ENCODE measurements at regions not wholly inside any gene's neighbourhood (a gene's known extent, or its start where the extent isn't known, plus 50 kb on each side); places are given as distances from the start of the nearest gene placed in this dataset.
A peak's percentile ranks its signal among the peaks of the same experiment; 100 is the strongest.
"Not testable (repeated sequence)": the region's sequence is repeated elsewhere in the genome, so short reads cannot be mapped to it uniquely, and the experiment has no call there.

GRCh38 chr16:85279402-85279801 lies 167.1 kb upstream of the CIBAR2 start:
- DNase-seq = no peak

DNA sequence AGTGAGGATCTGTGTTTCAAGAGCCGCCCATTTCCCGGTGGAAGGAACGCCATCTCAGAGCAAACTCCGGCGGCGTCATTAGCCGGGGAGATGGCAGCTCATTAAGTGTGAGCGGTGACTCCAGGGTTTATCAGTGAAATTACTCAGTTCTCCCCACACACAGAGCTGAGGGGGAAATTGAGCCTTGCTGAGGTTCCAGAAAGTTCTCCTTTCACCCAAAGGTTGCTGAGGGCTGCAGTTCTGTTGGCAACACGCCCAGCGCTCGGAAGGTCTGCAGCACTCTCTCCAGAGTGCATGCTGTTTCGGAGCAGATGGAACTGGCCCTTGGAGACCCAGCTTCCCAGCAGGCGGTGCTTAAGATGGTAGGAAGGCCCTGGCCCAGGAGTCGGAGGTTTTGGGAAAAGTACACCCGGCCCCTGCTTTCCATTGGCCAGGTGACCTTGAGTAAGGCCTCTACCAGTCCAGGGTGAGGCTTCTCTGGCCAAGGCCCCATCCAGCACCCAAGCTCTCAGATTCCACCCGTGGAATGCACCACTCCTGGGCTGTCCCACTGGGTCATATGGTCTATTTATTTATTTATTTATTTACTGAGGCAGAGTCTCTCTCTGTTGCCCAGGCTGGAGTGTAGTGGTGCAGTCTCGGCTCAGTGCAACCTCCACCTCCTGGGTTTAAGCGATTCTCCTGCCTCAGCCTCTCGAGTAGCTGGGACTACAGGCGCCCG lies 167.7 kb upstream of the CIBAR2 start:
- DNase-seq = no peak

- no peak for DNase-seq
These were observed 168.9 kb upstream of the CIBAR2 start for GRCh38 chr16:85281181-85281580.

GRCh38 chr16:85282842-85283241 lies 170.6 kb upstream of the CIBAR2 start:
- no peak for DNase-seq

DNA sequence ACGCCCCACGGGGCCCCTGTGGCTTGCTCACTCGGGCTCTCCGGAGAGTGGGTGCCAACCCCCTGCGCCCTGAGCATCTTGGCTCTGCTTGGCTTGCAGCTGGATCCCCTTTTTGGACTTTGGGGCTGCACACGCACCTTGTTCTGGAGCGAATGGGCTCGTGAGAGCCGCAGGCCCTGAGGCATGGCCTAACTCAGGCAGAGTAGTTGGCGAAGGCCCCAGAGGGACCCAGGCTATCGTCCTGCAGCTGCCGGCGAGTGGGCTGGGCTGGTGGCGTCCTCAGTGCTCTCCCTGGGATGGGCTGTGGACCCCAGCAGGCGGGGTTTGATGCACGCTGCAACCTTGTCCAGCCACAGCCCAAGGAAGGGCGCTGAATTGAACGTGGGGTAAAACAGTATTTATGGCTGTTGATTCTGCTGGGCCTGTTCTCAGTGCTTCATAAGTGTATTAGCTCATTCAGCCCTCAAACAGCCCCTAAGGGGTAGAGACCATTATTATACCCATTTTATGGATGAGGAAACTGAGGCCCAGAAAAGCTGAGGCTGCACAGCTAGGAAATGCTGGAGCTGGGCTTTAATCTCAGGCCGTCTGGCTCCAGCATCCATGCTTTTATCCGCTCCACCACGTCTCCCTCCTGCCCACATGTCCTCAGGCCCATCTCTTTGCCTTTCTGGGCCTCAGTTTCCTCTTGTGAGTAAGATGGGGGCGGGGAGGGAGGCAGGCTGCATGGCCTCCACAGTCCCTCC lies 171.2 kb upstream of the CIBAR2 start:
- DNase-seq = no peak

- no peak for DNase-seq
These were observed 172.0 kb upstream of the CIBAR2 start for GRCh38 chr16:85284141-85284817.

GRCh38 chr16:85285681-85286065 lies 173.4 kb upstream of the CIBAR2 start:
- DNase-seq = no peak

GRCh38 chr16:85286066-85286831 lies 174.0 kb upstream of the CIBAR2 start:
- no peak for DNase-seq

- DNase-seq = no peak
These were observed 174.9 kb upstream of the CIBAR2 start for GRCh38 chr16:85286951-85287814.

GRCh38 chr16:85287815-85288109 lies 175.5 kb upstream of the CIBAR2 start:
- not testable (repeated sequence) for DNase-seq

DNA sequence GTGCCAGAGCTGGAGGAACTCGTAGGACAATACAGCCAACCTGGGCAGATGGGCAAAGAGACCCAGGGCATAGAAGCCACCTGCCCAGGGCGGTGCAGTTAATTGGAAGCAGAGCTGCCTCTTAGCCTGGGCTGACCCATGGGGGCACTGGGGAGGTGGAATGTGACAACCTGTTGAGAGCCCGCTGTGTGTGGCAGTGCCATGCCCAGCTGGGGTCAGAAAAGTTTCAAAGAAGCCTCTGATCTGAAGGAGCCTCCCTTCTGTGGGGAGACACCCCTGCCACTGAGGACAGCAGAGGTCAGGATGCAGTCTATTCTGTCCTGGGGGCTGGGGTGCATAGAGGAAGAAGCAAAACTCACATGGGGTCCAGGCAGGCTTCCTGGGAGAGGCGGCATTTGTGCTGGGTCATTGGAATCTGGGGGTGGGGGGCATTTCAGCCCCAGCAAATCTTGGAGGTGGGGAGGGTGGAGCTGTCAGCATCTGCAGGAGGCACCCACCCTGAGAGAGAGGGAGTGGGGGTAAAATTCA lies 176.1 kb upstream of the CIBAR2 start:
- DNase-seq = no peak

GRCh38 chr16:85288869-85289660 lies 176.8 kb upstream of the CIBAR2 start:
- DNase-seq = no peak

DNA sequence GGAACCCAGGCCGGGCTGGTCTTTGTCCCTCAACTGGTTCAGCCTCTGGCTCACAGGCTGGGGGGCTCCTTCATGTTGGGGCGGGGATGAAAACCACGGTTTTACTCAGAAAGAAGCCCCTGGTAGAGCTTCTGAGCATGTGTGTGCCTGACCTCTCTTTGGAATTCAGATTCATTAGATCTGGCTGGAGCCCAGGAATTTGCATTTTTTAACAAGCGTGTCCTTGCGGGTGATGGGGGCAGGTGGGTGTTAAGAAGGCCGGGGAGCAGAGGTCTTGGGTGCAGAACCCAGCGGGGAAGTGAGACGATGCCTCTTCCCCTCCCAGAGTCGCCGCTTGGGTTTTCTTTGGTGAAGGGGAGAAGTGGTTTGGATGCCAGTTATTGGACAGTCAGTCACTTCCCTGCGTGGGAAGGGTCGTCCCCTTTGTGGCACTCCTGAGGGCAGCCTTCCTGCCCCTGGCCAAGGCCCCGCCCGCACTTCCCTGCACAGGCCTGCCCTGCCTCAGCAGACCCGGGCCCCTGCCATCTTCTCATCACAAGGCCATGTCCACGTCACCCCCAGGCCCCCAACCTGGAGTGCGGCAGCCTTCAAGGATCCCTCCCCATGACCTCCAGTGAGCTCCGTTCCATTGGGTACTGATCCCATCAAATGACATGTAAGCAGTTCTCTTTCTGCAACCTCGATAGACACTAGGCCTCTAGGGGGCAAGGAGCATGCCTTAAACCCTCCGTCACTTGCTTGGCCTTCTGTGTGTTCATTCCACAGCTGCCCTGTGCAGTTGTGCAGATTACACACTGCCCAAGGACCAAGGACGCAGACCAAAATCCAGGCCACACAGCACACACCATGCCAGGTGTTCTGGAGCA lies 177.7 kb upstream of the CIBAR2 start:
- DNase-seq = peak; percentile 26 to 43 (median 36)

DNA sequence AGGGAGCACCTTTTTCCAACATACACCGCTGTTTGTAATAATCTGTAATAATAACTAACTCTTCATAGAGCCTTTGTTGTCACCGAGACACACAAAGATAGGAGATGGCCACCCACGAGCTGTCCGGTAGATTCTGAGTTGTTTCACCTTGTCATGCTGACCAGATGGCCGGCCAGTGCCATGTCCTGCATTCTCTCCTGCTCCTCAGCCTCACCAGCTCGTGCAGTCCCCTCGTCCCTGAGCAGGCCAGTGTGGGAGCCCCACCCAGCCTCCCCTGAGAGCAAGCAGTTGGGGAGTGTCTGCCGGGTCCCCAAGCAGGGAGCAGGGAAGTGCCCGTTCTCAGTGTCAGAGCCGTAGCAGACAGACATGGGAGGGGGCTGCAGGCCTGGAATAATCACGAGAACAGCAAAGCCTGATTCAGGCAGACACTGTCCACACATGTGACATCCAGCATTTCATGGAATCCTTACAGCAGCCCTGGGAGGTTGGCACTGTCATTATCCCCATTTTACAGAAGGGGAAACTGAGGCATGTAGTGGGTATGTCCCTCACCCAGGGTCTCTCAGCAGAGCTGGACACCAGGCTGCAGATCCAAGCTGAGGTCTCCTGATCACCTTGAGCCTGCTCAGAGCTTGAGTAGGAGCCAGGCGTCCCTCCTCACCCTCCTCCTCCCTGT lies 178.5 kb upstream of the CIBAR2 start:
- DNase-seq = no peak

DNA sequence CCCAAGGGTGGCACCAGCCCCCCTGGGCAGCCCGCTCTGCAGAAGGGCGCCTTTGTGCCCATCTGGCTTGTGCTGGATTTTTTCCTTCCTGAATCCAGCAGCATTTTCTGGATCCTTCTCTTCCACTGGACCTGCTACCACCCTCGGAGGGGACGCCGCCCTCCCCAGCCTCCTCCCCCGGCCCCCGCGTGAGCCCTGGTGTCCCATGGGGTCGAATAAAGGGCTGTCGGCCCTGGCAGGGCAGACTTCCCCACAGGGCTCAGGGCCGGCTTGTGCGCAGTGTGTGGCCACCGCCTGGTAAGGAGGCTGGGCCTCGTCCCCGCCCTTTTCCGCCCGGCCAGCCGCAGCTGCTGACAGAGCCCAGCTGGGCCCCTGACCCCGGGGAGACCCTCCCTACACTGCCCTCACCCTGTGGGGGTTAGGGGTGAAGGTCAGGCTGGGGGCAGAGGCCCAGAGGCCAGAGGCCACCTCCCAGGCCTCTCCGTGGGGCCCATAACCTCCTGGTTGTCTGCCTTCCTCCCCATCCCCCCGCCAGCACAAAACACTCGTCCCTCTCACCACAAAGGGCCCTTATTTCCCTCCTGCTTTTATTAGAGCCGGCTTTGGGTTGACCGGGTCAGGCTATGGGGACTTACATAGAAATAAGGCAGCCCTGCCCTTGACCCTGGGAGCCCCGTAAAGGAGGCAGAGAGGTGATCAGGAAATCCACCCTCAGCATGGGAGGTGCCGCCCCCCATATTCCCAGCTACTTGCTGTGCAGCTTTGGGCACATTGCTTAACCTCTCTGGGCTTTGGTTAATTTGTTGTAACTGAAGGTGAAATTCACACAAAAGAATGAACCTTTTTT lies 179.3 kb upstream of the CIBAR2 start:
- peak; percentile 47 to 71 (median 53) for DNase-seq

- DNase-seq = no peak
These were observed 181.2 kb upstream of the CIBAR2 start for GRCh38 chr16:85293458-85293857.

DNA sequence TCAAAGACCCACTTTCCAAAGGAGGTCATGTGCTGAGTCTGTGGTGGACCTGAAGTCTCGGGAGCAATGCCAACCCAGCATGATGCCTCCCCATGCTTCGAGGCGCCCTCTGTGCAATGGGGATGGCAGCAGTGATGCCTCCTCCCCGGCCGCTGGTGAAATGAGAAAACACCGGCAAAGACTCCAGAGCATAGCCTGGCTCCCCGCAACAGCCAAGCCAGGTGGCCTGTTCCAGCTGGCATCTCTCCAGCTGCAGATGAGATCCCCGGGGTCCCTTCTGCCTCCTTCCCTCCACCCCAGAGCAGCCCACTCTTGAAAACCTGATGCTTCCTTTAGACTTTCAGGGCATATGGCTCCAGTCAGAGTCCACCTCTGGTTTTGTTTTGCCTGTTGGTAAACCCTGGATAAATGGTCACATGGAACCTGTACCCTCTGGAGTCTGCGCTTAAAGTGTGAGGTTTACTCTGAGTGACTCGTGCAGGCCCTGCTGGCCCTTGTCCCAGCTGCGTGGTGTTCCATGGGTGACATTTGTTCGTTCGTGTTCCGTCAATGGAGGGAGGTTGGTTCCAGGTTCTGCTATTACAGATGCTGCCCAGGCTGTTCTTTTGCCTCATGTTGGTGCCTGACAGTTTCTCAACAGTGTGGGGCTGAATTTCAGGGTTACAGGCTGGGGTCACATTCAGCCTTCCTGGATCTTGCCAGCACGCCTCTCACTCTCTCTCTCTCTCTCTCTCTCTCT lies 181.8 kb upstream of the CIBAR2 start:
- no peak for DNase-seq
